ENCODE measurements at regions not wholly inside any gene's neighbourhood (a gene's known extent, or its start where the extent isn't known, plus 50 kb on each side); places are given as distances from the start of the nearest gene placed in this dataset.

DNA sequence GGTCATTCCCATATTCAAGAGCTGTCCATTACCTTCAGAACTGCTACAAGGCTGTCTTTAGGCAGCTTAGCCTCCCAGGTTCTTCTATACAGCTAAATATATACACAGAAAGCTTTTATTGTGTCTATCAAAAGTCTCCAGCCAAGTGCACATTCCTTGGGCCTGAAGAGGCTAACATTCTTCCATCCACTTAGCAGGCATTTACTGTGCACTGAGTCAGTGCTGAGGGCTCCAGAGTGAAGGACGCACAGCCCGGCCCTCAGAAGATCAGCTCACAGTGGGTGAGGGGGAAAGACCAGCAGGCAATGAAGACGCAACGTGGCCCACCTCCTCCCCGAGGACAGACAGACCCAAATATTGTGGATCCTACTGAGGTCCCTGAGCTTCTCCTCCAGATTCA, 569.9 kb downstream of the CDH26 start:
- H3K27ac ChIP-seq (ENCODE audit: low read depth in 1 of 2, low read length in 1 of 2) = peak overlapping the region in 1 of 2 donors; percentile 17
- H3K4me3 ChIP-seq = no peak overlapping the region
- no peak for TF ChIP-seq CTCF (IDR thresholded peaks at IDR 0.05; ENCODE audit: control extremely low read depth, extremely low read depth)
- H3K36me3 ChIP-seq (ENCODE audit: control insufficient read depth in 4 of 4, insufficient read depth in 4 of 4, low read length in 4 of 4) = no peaks in the 10 kb centered on the region
- no peak for ATAC-seq (ENCODE audit: insufficient read depth, low FRiP score)
- H3K9ac ChIP-seq (ENCODE audit: insufficient read depth in 1 of 2, low read length in 2 of 2) = no peak overlapping the region
- peak in 2 of 3 donors; percentile 41 to 68 for DNase-seq
- H3K27me3 ChIP-seq (ENCODE audit: control insufficient read depth in 3 of 3, insufficient read depth in 3 of 3, low read length in 2 of 3) = no peaks in the 10 kb centered on the region
- H3K9me3 ChIP-seq (ENCODE audit: control insufficient read depth in 4 of 4, insufficient read depth in 3 of 4, low read length in 3 of 4) = peaks cover 0 to 2% (median 0%) of the 10 kb centered on the region in 4 donors
- peaks cover 0 to 9% (median 0%) of the 10 kb centered on the region in 5 donors for H3K4me1 ChIP-seq (ENCODE audit: control insufficient read depth in 5 of 5, insufficient read depth in 5 of 5, low read length in 5 of 5)
- WGBS, 2 donors = 76 to 91% methylated on average over 5 of the region's 5 CpGs

GRCh38 chr20:60529149-60529548, 570.9 kb downstream of the CDH26 start:
- no peak overlapping the region for H3K4me3 ChIP-seq
- 80 to 86% methylated on average over 5 of the region's 5 CpGs for WGBS, 2 donors
- H3K36me3 ChIP-seq (ENCODE audit: control insufficient read depth in 4 of 4, insufficient read depth in 4 of 4, low read length in 4 of 4) = no peaks in the 10 kb centered on the region
- ATAC-seq (ENCODE audit: insufficient read depth, low FRiP score) = no peak
- H3K27me3 ChIP-seq (ENCODE audit: control insufficient read depth in 3 of 3, insufficient read depth in 3 of 3, low read length in 2 of 3) = no peaks in the 10 kb centered on the region
- H3K9me3 ChIP-seq (ENCODE audit: control insufficient read depth in 4 of 4, insufficient read depth in 3 of 4, low read length in 3 of 4) = peaks cover 0 to 2% (median 0%) of the 10 kb centered on the region in 4 donors
- H3K9ac ChIP-seq (ENCODE audit: insufficient read depth in 1 of 2, low read length in 2 of 2) = no peak overlapping the region
- TF ChIP-seq CTCF (IDR thresholded peaks at IDR 0.05; ENCODE audit: control extremely low read depth, extremely low read depth) = no peak
- peaks cover 0 to 9% (median 0%) of the 10 kb centered on the region in 5 donors for H3K4me1 ChIP-seq (ENCODE audit: control insufficient read depth in 5 of 5, insufficient read depth in 5 of 5, low read length in 5 of 5)
- no peak overlapping the region for H3K27ac ChIP-seq (ENCODE audit: low read depth in 1 of 2, low read length in 1 of 2)
- no peak for DNase-seq

GRCh38 chr20:60535211-60535610, 577.0 kb downstream of the CDH26 start:
- Histone ChIP-seq H3K4me3 (no peak overlapping the region), H3K27me3 (ENCODE audit: control insufficient read depth in 3 of 3, insufficient read depth in 3 of 3, low read length in 2 of 3) (peaks cover 0 to 3% (median 0%) of the 10 kb centered on the region in 3 donors), H3K9ac (ENCODE audit: insufficient read depth in 1 of 2, low read length in 2 of 2) (no peak overlapping the region), H3K4me1 (ENCODE audit: control insufficient read depth in 5 of 5, insufficient read depth in 5 of 5, low read length in 5 of 5) (peaks cover 0 to 5% (median 0%) of the 10 kb centered on the region in 5 donors), H3K9me3 (ENCODE audit: control insufficient read depth in 4 of 4, insufficient read depth in 3 of 4, low read length in 3 of 4) (no peaks in the 10 kb centered on the region), H3K36me3 (ENCODE audit: control insufficient read depth in 4 of 4, insufficient read depth in 4 of 4, low read length in 4 of 4) (no peaks in the 10 kb centered on the region), H3K27ac (ENCODE audit: low read depth in 1 of 2, low read length in 1 of 2) (no peak overlapping the region)
- ATAC-seq (ENCODE audit: insufficient read depth, low FRiP score) (no peak), DNase-seq (no peak)
- no peak for TF ChIP-seq CTCF (IDR thresholded peaks at IDR 0.05; ENCODE audit: control extremely low read depth, extremely low read depth)
- 70 to 76% methylated on average over 3 of the region's 3 CpGs for WGBS, 2 donors

DNA sequence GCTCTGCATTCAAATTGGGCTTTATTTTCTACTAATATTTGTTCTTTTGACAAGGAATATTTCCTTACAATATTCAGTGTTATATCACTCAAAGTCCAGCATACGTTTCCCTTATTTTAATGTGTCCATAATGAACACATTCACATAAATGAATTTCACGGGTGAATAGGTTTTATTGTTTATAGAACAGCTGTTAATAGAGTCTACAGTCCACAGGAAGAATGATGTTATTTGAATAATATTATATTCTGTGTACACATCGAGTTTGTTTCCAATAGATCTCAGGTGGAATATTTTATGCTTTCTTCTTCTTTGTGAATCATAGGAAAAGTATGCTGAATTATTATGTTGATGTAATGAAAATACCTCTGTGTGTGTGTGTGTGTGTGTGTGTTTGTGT, 582.4 kb downstream of the CDH26 start:
- WGBS, 2 donors = 62 to 83% methylated on average over 3 of the region's 3 CpGs
- Histone ChIP-seq H3K9ac (ENCODE audit: insufficient read depth in 1 of 2, low read length in 2 of 2) (no peak overlapping the region), H3K36me3 (ENCODE audit: control insufficient read depth in 4 of 4, insufficient read depth in 4 of 4, low read length in 4 of 4) (no peaks in the 10 kb centered on the region), H3K27me3 (ENCODE audit: control insufficient read depth in 3 of 3, insufficient read depth in 3 of 3, low read length in 2 of 3) (peaks cover 0 to 3% (median 0%) of the 10 kb centered on the region in 3 donors), H3K4me3 (no peak overlapping the region), H3K9me3 (ENCODE audit: control insufficient read depth in 4 of 4, insufficient read depth in 3 of 4, low read length in 3 of 4) (no peaks in the 10 kb centered on the region), H3K4me1 (ENCODE audit: control insufficient read depth in 5 of 5, insufficient read depth in 5 of 5, low read length in 5 of 5) (peaks cover 0 to 5% (median 0%) of the 10 kb centered on the region in 5 donors), H3K27ac (ENCODE audit: low read depth in 1 of 2, low read length in 1 of 2) (no peak overlapping the region)
- ATAC-seq (ENCODE audit: insufficient read depth, low FRiP score) = no peak
- DNase-seq = no peak
- no peak for TF ChIP-seq CTCF (IDR thresholded peaks at IDR 0.05; ENCODE audit: control extremely low read depth, extremely low read depth)

Measured in lung (tissue), 11 donors.